ENCODE measurements at regions not wholly inside any gene's neighbourhood (a gene's known extent, or its start where the extent isn't known, plus 50 kb on each side); places are given as distances from the start of the nearest gene placed in this dataset.

GRCh38 chr11:92768121-92768840, 201.2 kb upstream of the MTNR1B start:
- DNase-seq, result no peak

- no peak for DNase-seq
Observed at GRCh38 chr11:92769112-92769511, 200.3 kb upstream of the MTNR1B start.

- no peak for DNase-seq
Observed at GRCh38 chr11:92770419-92770818, 199.0 kb upstream of the MTNR1B start.

GRCh38 chr11:92770981-92771380, 198.5 kb upstream of the MTNR1B start:
- DNase-seq, result no peak

- DNase-seq, result no peak
Observed at GRCh38 chr11:92771701-92772100, 197.8 kb upstream of the MTNR1B start.

GRCh38 chr11:92775003-92775676, 194.3 kb upstream of the MTNR1B start:
- DNase-seq, result no peak

GRCh38 chr11:92776676-92777075, 192.8 kb upstream of the MTNR1B start:
- DNase-seq, result no peak

- no peak for DNase-seq
Observed at GRCh38 chr11:92779746-92780145, 189.7 kb upstream of the MTNR1B start.

GRCh38 chr11:92781151-92781550, 188.3 kb upstream of the MTNR1B start:
- no peak for DNase-seq

- DNase-seq, result no peak
Observed at GRCh38 chr11:92782806-92783205, 186.6 kb upstream of the MTNR1B start.

- no peak for DNase-seq
Observed at GRCh38 chr11:92784331-92784730, 185.1 kb upstream of the MTNR1B start.

GRCh38 chr11:92787638-92788037, 181.8 kb upstream of the MTNR1B start:
- no peak for DNase-seq

GRCh38 chr11:92789761-92790160, 179.7 kb upstream of the MTNR1B start:
- DNase-seq, result peak; percentile 12

- DNase-seq, result no peak
Observed at GRCh38 chr11:92790366-92790765, 179.1 kb upstream of the MTNR1B start.

GRCh38 chr11:92790926-92791616, 178.4 kb upstream of the MTNR1B start:
- DNase-seq, result no peak

- DNase-seq, result no peak
Observed at GRCh38 chr11:92791886-92792285, 177.6 kb upstream of the MTNR1B start.

GRCh38 chr11:92793189-92793588, 176.3 kb upstream of the MTNR1B start:
- DNase-seq, result no peak

GRCh38 chr11:92794783-92795182, 174.7 kb upstream of the MTNR1B start:
- no peak for DNase-seq

- DNase-seq, result no peak
Observed at GRCh38 chr11:92796744-92797143, 172.7 kb upstream of the MTNR1B start.

GRCh38 chr11:92797874-92798273, 171.6 kb upstream of the MTNR1B start:
- DNase-seq, result no peak

- DNase-seq, result no peak
Observed at GRCh38 chr11:92801685-92802084, 167.8 kb upstream of the MTNR1B start.

- no peak for DNase-seq
Observed at GRCh38 chr11:92802644-92803043, 166.8 kb upstream of the MTNR1B start.

GRCh38 chr11:92803391-92803790, 166.1 kb upstream of the MTNR1B start:
- DNase-seq, result no peak

- DNase-seq, result no peak
Observed at GRCh38 chr11:92804388-92804966, 165.0 kb upstream of the MTNR1B start.
